BJ (cell line): ENCODE measurements at regions not wholly inside any gene's neighbourhood (a gene's known extent, or its start where the extent isn't known, plus 50 kb on each side); places are given as distances from the start of the nearest gene placed in this dataset.

Source experiments
- CTCF ChIA-PET: fragments of 350-600 bp; formaldehyde crosslinking; extraction: SDS; loops from one replicate; lab custom pipeline; 2021; ENCODE audit warnings: antibody characterized with exemption, inconsistent platforms; lab: Yijun Ruan, JAX
- POLR2A ChIA-PET: fragments of 300-600 bp; sonication (Branson Sonifier 250); formaldehyde crosslinking; extraction: SDS; loops from one replicate; lab custom pipeline; 2021; ENCODE audit warnings: antibody characterized with exemption; lab: Charles Lee
- DNase-seq: peaks from one replicate; pipeline ENCODE4 v3.0.0-alpha.2; 2011; ENCODE audit warnings: low read depth
- H3K27me3 ChIP-seq: 2 replicates; pipeline ENCODE4 v1.6.0; 2011; ENCODE audit warnings: low read length; ENCODE audit not compliant: control insufficient read depth, insufficient read depth
- H3K36me3 ChIP-seq: 2 replicates; pipeline ENCODE4 v1.5.1; 2011; ENCODE audit warnings: low read length; ENCODE audit not compliant: control insufficient read depth, insufficient read depth
- H3K4me3 ChIP-seq: 2 replicates; pipeline ENCODE4 v1.5.1; 2011; ENCODE audit warnings: low read depth, mild to moderate bottlenecking, control low read depth, low read length
- TF ChIP-seq, protein P1 (sequence below): IDR thresholded peaks from 2 replicates; pipeline ENCODE4 v1.5.1; 2011; ENCODE audit warnings: low read depth, mild to moderate bottlenecking, control low read depth, inconsistent platforms, low read length, moderate library complexity; ENCODE audit not compliant: insufficient read depth

- no peaks in the 10 kb centered on the region for H3K27me3 ChIP-seq
- H3K4me3 ChIP-seq = no peak overlapping the region
- no peak for DNase-seq
- CTCF ChIA-PET = no interaction called here
- no peaks in the 10 kb centered on the region for H3K36me3 ChIP-seq
- POLR2A ChIA-PET = no interaction called here
- TF ChIP-seq, protein P1, sequence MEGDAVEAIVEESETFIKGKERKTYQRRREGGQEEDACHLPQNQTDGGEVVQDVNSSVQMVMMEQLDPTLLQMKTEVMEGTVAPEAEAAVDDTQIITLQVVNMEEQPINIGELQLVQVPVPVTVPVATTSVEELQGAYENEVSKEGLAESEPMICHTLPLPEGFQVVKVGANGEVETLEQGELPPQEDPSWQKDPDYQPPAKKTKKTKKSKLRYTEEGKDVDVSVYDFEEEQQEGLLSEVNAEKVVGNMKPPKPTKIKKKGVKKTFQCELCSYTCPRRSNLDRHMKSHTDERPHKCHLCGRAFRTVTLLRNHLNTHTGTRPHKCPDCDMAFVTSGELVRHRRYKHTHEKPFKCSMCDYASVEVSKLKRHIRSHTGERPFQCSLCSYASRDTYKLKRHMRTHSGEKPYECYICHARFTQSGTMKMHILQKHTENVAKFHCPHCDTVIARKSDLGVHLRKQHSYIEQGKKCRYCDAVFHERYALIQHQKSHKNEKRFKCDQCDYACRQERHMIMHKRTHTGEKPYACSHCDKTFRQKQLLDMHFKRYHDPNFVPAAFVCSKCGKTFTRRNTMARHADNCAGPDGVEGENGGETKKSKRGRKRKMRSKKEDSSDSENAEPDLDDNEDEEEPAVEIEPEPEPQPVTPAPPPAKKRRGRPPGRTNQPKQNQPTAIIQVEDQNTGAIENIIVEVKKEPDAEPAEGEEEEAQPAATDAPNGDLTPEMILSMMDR = no peak
Measured at GRCh38 chr17:70318051-70318450, 148.7 kb downstream of the KCNJ2 start.

GRCh38 chr17:70319516-70319915 lies 150.2 kb downstream of the KCNJ2 start:
- Histone ChIP-seq H3K27me3 (no peaks in the 10 kb centered on the region), H3K36me3 (no peaks in the 10 kb centered on the region), H3K4me3 (no peak overlapping the region)
- CTCF ChIA-PET = no interaction called here
- DNase-seq = no peak
- TF ChIP-seq, protein P1 = no peak
- POLR2A ChIA-PET = no interaction called here

DNA sequence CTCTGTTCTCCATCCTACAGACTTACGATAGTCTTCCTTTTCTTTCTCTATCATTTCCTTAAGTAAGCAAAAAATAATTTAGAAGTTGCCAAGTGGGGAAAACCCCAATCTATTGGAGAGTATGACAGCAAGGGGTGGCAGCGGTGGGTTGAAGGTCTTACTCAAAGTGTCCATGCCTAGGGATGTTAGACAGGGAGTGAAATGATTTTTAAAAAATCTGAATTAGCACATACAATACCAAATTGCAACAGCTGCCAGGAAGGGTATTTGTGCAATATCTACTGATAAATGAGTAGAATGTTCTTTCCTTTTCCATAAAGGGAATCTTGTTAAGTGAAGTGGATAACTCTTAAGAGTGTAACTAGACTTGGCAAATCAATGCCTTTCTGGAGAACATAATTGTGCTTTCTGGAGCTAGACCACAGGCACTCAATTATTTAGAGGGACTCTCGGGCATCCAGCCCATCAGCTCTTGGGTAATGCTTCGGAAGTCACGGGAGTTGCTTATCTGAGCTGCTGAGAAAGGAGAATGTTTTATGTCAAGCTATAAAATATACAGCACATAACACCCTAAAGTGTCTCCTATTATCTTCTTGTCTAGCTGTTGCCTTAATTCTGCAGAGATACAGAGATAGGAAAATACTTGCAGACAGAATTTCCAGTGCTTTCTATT lies 151.5 kb downstream of the KCNJ2 start:
- H3K27me3 ChIP-seq = no peaks in the 10 kb centered on the region
- DNase-seq = no peak
- TF ChIP-seq, protein P1 = no peak
- H3K36me3 ChIP-seq = no peaks in the 10 kb centered on the region
- no peak overlapping the region for H3K4me3 ChIP-seq
- ChIA-PET POLR2A (no interaction called here), CTCF (interaction anchor here (1.2 kb wide), 1 partner anchor 21 kb away, joined by 3 read pairs; no protein-coding TSS in a partner anchor)

GRCh38 chr17:70321352-70321751 lies 152.0 kb downstream of the KCNJ2 start:
- Histone ChIP-seq H3K27me3 (no peaks in the 10 kb centered on the region), H3K36me3 (no peaks in the 10 kb centered on the region), H3K4me3 (no peak overlapping the region)
- no peak for DNase-seq
- CTCF ChIA-PET = interaction anchor here (1.2 kb wide), 1 partner anchor 21 kb away, joined by 3 read pairs; no protein-coding TSS in a partner anchor
- POLR2A ChIA-PET = no interaction called here
- TF ChIP-seq, protein P1 = no peak

- TF ChIP-seq, protein P1 = no peak
- ChIA-PET CTCF (no interaction called here), POLR2A (no interaction called here)
Measured at GRCh38 chr17:70323269-70323668, 153.9 kb downstream of the KCNJ2 start.

More at GRCh38 chr17:70323269-70323668, 153.9 kb downstream of the KCNJ2 start:
- no peaks in the 10 kb centered on the region for H3K36me3 ChIP-seq
- H3K27me3 ChIP-seq = no peaks in the 10 kb centered on the region
- H3K4me3 ChIP-seq = no peak overlapping the region
- DNase-seq = no peak
